ENCODE measurements at regions not wholly inside any gene's neighbourhood (a gene's known extent, or its start where the extent isn't known, plus 50 kb on each side); places are given as distances from the start of the nearest gene placed in this dataset.
"Not testable (repeated sequence)": the region's sequence is repeated elsewhere in the genome, so short reads cannot be mapped to it uniquely, and the experiment has no call there.

GRCh38 chr4:154164931-154165839, 326.4 kb downstream of the DCHS2 start:
- intact Hi-C loops (cut with DNase I) = no loop called here
- Histone ChIP-seq H3K4me3 (no peak overlapping the region), H3K36me3 (no peaks in the 10 kb centered on the region), H3K4me1 (no peaks in the 10 kb centered on the region), H3K9ac (ENCODE audit: low read depth in 2 of 2, low read length in 2 of 2) (no peak overlapping the region), H3K27ac (no peak overlapping the region), H3K27me3 (no peaks in the 10 kb centered on the region), H3K9me3 (no peaks in the 10 kb centered on the region)
- no peak for DNase-seq
- TF ChIP-seq CTCF (IDR thresholded peaks at IDR 0.05) = no peak

GRCh38 chr4:154160519-154161301, 330.9 kb downstream of the DCHS2 start:
- Histone ChIP-seq H3K9me3 (no peaks in the 10 kb centered on the region), H3K27me3 (no peaks in the 10 kb centered on the region), H3K36me3 (no peaks in the 10 kb centered on the region), H3K27ac (no peak overlapping the region), H3K9ac (ENCODE audit: low read depth in 2 of 2, low read length in 2 of 2) (no peak overlapping the region), H3K4me3 (no peak overlapping the region), H3K4me1 (no peaks in the 10 kb centered on the region)
- TF ChIP-seq CTCF (IDR thresholded peaks at IDR 0.05) = no peak
- intact Hi-C loops (cut with DNase I) = no loop called here
- no peak for DNase-seq

GRCh38 chr4:154158361-154159155, 333.0 kb downstream of the DCHS2 start:
- Histone ChIP-seq H3K27ac (no peak overlapping the region), H3K9ac (ENCODE audit: low read depth in 2 of 2, low read length in 2 of 2) (no peak overlapping the region), H3K4me1 (no peaks in the 10 kb centered on the region), H3K4me3 (no peak overlapping the region), H3K9me3 (no peaks in the 10 kb centered on the region), H3K27me3 (no peaks in the 10 kb centered on the region), H3K36me3 (no peaks in the 10 kb centered on the region)
- no peak for TF ChIP-seq CTCF (IDR thresholded peaks at IDR 0.05)
- intact Hi-C loops (cut with DNase I) = no loop called here
- DNase-seq = no peak

- Histone ChIP-seq H3K9ac (ENCODE audit: low read depth in 2 of 2, low read length in 2 of 2) (no peak overlapping the region), H3K36me3 (no peaks in the 10 kb centered on the region), H3K9me3 (no peaks in the 10 kb centered on the region), H3K4me3 (no peak overlapping the region), H3K4me1 (no peaks in the 10 kb centered on the region), H3K27ac (no peak overlapping the region), H3K27me3 (no peaks in the 10 kb centered on the region)
- no peak for TF ChIP-seq CTCF (IDR thresholded peaks at IDR 0.05)
- no peak for DNase-seq
- intact Hi-C loops (cut with DNase I) = no loop called here
These were observed 339.1 kb downstream of the DCHS2 start for GRCh38 chr4:154152546-154152945.

- intact Hi-C loops (cut with DNase I); DNase-seq; H3K27ac ChIP-seq; H3K9me3 ChIP-seq; H3K9ac ChIP-seq (ENCODE audit: low read depth in 2 of 2, low read length in 2 of 2); H3K4me3 ChIP-seq; H3K27me3 ChIP-seq; H3K4me1 ChIP-seq; H3K36me3 ChIP-seq: not testable (repeated sequence)
These were observed 342.4 kb downstream of the DCHS2 start for GRCh38 chr4:154149236-154149635.
